ENCODE measurements at regions not wholly inside any gene's neighbourhood (a gene's known extent, or its start where the extent isn't known, plus 50 kb on each side); places are given as distances from the start of the nearest gene placed in this dataset.

GRCh38 chrX:142089193-142089592 lies 115.9 kb downstream of the MAGEC2 start:
- TF ChIP-seq CTCF (IDR thresholded peaks at IDR 0.05) (peak in 5 of 7 experiments; percentile 8 to 46 (median 28)), POLR2A (IDR thresholded peaks at IDR 0.05) (no peak)
